Omental fat pad (tissue), 3 donors: ENCODE measurements at regions not wholly inside any gene's neighbourhood (a gene's known extent, or its start where the extent isn't known, plus 50 kb on each side); places are given as distances from the start of the nearest gene placed in this dataset.
"Not testable (repeated sequence)": the region's sequence is repeated elsewhere in the genome, so short reads cannot be mapped to it uniquely, and the experiment has no call there.

ENCODE experiments used
- ATAC-seq: fragments of 150-250 bp; one replicate; pipeline ENCODE4 v1.9.1; 2016; ENCODE audit warnings: mild to moderate bottlenecking, moderate library complexity; ENCODE audit not compliant: low FRiP score
- DNase-seq: peaks from one replicate; pipeline ENCODE4 v3.0.0-alpha.2; 2019; ENCODE audit warnings: low spot score
- TF ChIP-seq, protein P1 (sequence below), 3 donors: fragments of 450-650 bp; IDR thresholded peaks; one replicate each; pipeline ENCODE4 v1.5.1; 2016 to 2017; ENCODE audit warnings: antibody characterized with exemption in 3 of 3, mild to moderate bottlenecking in 3 of 3, moderate library complexity in 2 of 3

DNA sequence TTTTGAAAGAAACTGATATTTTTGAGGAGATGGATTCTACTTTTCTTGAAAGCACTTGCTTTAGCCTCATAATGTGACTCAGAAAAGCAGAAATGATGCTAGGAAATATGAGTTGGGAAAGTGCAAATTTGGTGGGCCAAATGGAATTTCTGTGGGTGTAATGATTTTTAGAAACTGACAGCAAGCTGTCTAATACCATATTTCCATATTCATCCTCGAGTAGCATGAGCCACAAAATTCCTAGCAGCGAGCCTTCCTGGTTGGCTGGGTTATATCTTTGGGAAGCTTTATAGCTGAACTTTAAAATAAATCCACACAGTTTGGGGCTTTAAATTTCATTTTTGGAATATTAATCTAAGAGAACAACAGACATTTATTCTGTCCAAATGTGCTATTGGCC lies 190.0 kb downstream of the DSC3 start:
- no peak for ATAC-seq
- TF ChIP-seq, protein P1, sequence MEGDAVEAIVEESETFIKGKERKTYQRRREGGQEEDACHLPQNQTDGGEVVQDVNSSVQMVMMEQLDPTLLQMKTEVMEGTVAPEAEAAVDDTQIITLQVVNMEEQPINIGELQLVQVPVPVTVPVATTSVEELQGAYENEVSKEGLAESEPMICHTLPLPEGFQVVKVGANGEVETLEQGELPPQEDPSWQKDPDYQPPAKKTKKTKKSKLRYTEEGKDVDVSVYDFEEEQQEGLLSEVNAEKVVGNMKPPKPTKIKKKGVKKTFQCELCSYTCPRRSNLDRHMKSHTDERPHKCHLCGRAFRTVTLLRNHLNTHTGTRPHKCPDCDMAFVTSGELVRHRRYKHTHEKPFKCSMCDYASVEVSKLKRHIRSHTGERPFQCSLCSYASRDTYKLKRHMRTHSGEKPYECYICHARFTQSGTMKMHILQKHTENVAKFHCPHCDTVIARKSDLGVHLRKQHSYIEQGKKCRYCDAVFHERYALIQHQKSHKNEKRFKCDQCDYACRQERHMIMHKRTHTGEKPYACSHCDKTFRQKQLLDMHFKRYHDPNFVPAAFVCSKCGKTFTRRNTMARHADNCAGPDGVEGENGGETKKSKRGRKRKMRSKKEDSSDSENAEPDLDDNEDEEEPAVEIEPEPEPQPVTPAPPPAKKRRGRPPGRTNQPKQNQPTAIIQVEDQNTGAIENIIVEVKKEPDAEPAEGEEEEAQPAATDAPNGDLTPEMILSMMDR (IDR thresholded peaks at IDR 0.05): no peak
- DNase-seq: no peak

DNA sequence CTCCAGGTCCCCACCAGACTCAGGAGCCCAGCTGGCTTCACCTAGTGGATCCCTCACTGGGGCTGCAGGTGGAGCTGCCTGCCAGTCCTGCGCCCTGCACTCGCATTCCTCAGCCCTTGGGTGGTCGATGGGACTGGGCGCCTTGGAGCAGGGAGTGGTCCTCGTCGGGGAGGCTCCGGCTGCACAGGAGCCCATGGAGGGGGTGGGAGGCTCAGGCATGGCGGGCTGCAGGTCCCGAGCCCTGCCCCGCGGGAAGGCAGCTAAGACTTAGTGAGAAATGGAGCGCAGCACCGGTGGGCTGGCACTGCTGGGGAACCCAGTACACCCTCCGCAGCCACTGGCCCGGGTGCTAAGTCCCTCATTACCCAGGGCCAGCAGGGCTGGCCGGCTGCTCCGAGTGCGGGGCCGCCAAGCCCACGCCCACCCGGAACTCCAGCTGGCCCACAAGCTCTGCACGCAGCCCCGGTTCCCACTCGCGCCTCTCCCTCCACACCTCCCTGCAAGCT lies 203.4 kb downstream of the DSC3 start:
- not testable (repeated sequence) for ATAC-seq, DNase-seq

- TF ChIP-seq, protein P1 (IDR thresholded peaks at IDR 0.05): no peak
- DNase-seq (no peak), ATAC-seq (no peak)
These were observed 213.8 kb downstream of the DSC3 start for GRCh38 chr18:30828700-30829099.

GRCh38 chr18:30819619-30820018 lies 222.9 kb downstream of the DSC3 start:
- DNase-seq (no peak), ATAC-seq (no peak)
- TF ChIP-seq, protein P1 (IDR thresholded peaks at IDR 0.05): no peak

GRCh38 chr18:30814446-30814845 lies 228.1 kb downstream of the DSC3 start:
- TF ChIP-seq, protein P1 (IDR thresholded peaks at IDR 0.05): no peak
- ATAC-seq (no peak), DNase-seq (no peak)

DNA sequence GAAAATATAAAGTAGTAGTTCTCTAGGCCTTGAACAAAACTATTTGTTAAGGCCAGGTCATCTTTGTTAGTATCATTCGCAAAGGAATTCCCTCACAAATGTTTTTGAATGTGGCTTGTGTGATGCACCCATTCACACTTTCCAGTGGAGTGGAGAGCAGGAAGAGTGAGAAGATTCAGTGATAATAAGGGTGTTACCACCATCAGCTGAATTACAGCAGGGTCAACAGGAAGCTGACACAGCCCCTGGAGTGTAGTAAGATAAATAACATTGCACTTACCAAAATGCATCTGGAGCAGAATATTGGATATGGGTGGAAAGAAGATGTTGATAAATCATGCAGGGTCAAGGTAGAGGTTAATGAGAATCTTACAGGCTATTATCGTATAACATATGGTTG lies 231.0 kb downstream of the DSC3 start:
- DNase-seq: no peak
- no peak for ATAC-seq

DNA sequence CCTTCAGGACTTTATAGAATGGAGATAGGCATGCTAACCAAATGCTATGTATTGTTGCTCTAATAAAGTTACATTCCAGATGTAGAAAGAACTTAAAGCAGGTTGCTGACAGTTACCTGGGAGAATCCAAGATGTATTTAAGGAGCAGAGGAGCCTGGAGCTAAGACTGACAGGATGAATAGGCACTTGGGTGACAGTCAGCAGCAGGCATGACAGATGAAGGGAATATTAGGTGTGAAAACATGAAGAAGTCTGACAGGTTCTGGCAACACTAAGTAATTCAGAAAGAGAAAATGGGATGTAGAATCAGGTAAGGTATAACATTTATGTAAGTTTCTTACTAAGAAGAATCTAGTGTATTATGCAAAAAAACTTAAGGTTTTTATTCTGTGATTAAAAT lies 232.0 kb downstream of the DSC3 start:
- TF ChIP-seq, protein P1 (IDR thresholded peaks at IDR 0.05): no peak
- no peak for ATAC-seq
- no peak for DNase-seq

More for the DNA sequence above, 231.0 kb downstream of the DSC3 start:
- TF ChIP-seq, protein P1 (IDR thresholded peaks at IDR 0.05): no peak

DNA sequence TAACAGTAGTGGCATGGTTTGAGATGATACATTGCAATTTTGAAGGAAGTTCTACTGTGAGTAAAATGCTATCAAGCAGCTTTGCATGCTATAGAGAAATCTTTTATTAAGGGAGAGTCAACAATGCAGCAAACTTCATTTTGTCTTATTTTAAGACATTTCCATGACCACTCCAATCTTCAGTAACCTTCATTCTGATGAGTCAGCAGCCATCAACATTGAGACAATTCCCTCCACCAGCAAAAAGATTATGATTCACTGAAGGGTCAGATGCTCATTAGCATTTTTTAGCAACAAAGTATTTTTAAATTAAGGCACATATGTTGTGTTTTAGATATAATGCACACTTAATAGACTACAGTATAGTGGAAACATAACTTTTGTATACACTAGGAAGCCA lies 235.7 kb downstream of the DSC3 start:
- ATAC-seq: no peak
- TF ChIP-seq, protein P1 (IDR thresholded peaks at IDR 0.05): no peak
- no peak for DNase-seq
